Thymus (tissue), 11 donors: ENCODE measurements at regions not wholly inside any gene's neighbourhood (a gene's known extent, or its start where the extent isn't known, plus 50 kb on each side); places are given as distances from the start of the nearest gene placed in this dataset.
"Not testable (repeated sequence)": the region's sequence is repeated elsewhere in the genome, so short reads cannot be mapped to it uniquely, and the experiment has no call there.

ENCODE experiments used
- DNase-seq, 9 donors: peaks; one replicate each; pipeline ENCODE4 v3.0.0-alpha.2; 2013; ENCODE audit warnings: low spot score in 9 of 9, low read depth in 6 of 9, missing footprints in 1 of 9
- H3K27ac ChIP-seq, 2 donors: one replicate each; pipeline ENCODE4 v1.5.1; 2013; ENCODE audit warnings: control low read depth in 1 of 2, low read depth in 1 of 2, low read length in 1 of 2, mild to moderate bottlenecking in 1 of 2, moderate library complexity in 1 of 2
- H3K27me3 ChIP-seq, 2 donors: one replicate each; pipeline ENCODE4 v1.5.1; 2013; ENCODE audit warnings: low read length in 1 of 2; ENCODE audit not compliant: control insufficient read depth in 2 of 2, insufficient read depth in 1 of 2
- H3K36me3 ChIP-seq, 2 donors: one replicate each; pipeline ENCODE4 v1.5.1; 2013; ENCODE audit warnings: low read length in 1 of 2, mild to moderate bottlenecking in 1 of 2, moderate library complexity in 1 of 2; ENCODE audit not compliant: control insufficient read depth in 2 of 2, insufficient read depth in 2 of 2
- H3K4me1 ChIP-seq, 2 donors: one replicate each; pipeline ENCODE4 v1.5.1; 2013; ENCODE audit warnings: low read length in 2 of 2; ENCODE audit not compliant: control insufficient read depth in 2 of 2, insufficient read depth in 2 of 2
- H3K4me3 ChIP-seq, 2 donors: one replicate each; pipeline ENCODE4 v1.5.1; 2013; ENCODE audit warnings: low read length in 2 of 2, control low read depth in 1 of 2, mild to moderate bottlenecking in 1 of 2
- H3K9me3 ChIP-seq, 2 donors: one replicate each; pipeline ENCODE4 v1.5.1; 2013; ENCODE audit warnings: low read length in 1 of 2, mild to moderate bottlenecking in 1 of 2; ENCODE audit not compliant: control insufficient read depth in 2 of 2, insufficient read depth in 1 of 2
- WGBS: extraction: QIAGEN DNeasy Blood & Tissue Kit; methylation state at CpG from one replicate; pipeline ENCODE4 v1.1.7; 2013; 5-methylcytosine and 5-hydroxymethylcytosine counted together
- donor health status: healthy.

- not testable (repeated sequence) for H3K36me3 ChIP-seq, H3K27me3 ChIP-seq, H3K9me3 ChIP-seq, DNase-seq, H3K27ac ChIP-seq, H3K4me3 ChIP-seq, H3K4me1 ChIP-seq
- 50% methylated on average over 3 of the region's 3 CpGs for WGBS
Measured at GRCh38 chr15:30792843-30793242, 110.9 kb upstream of the FAN1 start.

DNA sequence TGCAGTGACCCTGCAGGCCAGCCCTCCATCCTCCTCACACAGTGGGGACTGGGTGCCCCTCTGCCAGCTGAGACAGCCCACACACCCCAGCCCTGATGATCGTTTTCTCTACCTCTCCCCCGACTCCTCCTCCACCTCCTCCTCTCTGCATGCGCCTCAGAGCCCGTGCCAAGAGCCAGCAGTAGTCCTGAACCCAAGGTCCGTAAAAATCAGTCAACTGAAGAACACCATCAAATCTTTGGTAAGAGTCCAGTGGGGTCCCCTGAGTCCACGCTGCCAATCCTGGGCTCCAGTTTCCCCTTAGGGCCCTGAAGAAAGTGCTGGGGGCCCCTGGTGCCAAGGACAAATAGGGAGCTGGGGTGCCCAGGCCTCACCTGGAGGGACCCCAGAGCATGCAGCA, 109.3 kb upstream of the FAN1 start:
- Histone ChIP-seq H3K36me3 (no peaks in the 10 kb centered on the region), H3K27me3 (no peaks in the 10 kb centered on the region), H3K4me3 (no peak overlapping the region), H3K9me3 (no peaks in the 10 kb centered on the region), H3K4me1 (no peaks in the 10 kb centered on the region), H3K27ac (no peak overlapping the region)
- DNase-seq = no peak
- 92% methylated on average over 6 of the region's 6 CpGs for WGBS

GRCh38 chr15:30799565-30799964, 104.2 kb upstream of the FAN1 start:
- DNase-seq = peak in 1 of 9 donors; percentile 10
- H3K36me3 ChIP-seq, H3K4me3 ChIP-seq, H3K27ac ChIP-seq, H3K27me3 ChIP-seq, H3K4me1 ChIP-seq, H3K9me3 ChIP-seq: not testable (repeated sequence)
- 93% methylated on average over 5 of the region's 5 CpGs for WGBS

DNA sequence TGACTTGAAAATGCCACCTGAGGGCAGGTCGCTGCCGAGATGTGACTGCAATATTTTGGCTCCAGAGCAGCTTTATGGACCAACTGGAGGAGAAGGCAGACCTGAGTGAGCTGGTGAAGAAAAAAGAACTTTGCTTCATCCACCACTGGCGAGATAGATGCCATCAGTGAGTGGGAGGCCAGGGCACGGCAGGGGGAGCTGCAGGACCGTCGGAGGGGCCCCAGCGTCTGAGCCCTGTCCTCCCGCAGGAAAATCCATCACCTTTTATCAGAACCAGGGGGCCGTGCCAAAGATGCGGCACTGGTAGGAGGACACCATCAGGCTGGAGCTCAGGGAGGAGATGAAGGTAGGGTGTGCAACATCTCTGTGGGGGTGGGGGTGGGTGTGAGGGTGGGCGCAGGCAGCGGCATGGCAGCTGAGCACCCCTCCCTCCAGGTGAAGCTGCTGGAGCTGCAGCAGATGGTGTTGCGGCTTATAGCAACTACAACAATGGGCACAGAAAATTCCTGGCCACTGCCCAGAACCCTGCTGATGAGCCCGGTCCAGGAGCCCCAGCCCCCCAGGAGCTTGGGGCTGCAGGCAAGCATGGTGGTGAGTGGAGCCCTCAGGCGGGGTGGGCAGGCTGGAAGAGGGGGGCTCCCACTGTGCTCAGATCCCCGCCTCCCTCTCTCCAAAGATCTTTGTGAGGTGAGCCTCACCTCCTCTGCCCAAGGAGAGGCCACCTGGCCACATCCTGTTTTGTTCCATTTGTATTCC, 102.4 kb upstream of the FAN1 start:
- not testable (repeated sequence) for H3K9me3 ChIP-seq, H3K27me3 ChIP-seq, H3K27ac ChIP-seq, H3K4me3 ChIP-seq, H3K36me3 ChIP-seq, H3K4me1 ChIP-seq, DNase-seq
- WGBS = 69% methylated on average over 14 of the region's 16 CpGs

- H3K9me3 ChIP-seq, H3K27me3 ChIP-seq, H3K27ac ChIP-seq, H3K4me1 ChIP-seq, DNase-seq, H3K36me3 ChIP-seq, H3K4me3 ChIP-seq: not testable (repeated sequence)
- 98% methylated on average over 2 of the region's 2 CpGs for WGBS
Measured at GRCh38 chr15:30802001-30802400, 101.7 kb upstream of the FAN1 start.

- DNase-seq, H3K36me3 ChIP-seq, H3K4me3 ChIP-seq, H3K27me3 ChIP-seq, H3K9me3 ChIP-seq, H3K27ac ChIP-seq, H3K4me1 ChIP-seq: not testable (repeated sequence)
- WGBS = 93% methylated on average over 15 of the region's 15 CpGs
Measured at GRCh38 chr15:30803703-30804102, 100.0 kb upstream of the FAN1 start.

- no peaks in the 10 kb centered on the region for H3K27me3 ChIP-seq
- H3K4me1 ChIP-seq = no peaks in the 10 kb centered on the region
- H3K27ac ChIP-seq = no peak overlapping the region
- 94% methylated on average over 19 of the region's 19 CpGs for WGBS
- no peak for DNase-seq
- no peaks in the 10 kb centered on the region for H3K36me3 ChIP-seq
- H3K4me3 ChIP-seq = no peak overlapping the region
- H3K9me3 ChIP-seq = no peaks in the 10 kb centered on the region
Measured at GRCh38 chr15:30816430-30816829, 87.3 kb upstream of the FAN1 start.

DNA sequence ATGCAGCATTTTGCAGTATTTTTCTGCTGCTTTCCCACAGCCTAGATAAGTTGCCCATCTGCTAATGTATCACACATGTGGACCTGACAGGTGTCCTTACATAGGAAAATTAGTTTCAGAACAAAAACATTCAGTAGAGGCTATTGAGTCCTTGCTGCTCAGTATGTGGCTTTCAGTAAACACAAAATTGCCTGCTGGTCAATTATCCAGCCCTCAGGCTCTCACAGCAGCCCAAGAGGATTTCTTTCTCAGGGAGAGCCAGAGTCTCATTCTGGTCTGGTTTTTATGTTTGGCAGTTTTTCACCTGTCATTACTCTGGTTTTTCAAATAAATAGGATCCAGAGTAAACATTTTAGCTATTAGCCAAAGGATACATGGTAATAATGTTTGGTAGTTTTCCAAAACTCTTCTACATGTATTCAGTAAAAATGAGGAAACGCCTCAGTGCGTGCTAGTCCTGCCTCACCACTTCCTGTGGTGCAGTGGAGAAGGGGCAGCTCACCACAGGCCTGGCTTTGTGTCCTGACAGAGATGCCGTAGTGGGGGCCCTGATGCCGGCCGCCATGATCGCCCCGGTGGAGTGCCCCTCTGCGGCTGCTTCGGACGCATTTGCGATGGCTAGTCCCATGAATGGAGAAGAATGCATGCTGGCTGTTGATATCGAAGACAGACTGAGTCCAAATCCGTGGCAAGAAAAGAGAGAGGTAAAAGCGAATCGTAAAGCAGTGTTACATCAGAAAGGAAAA, 80.5 kb upstream of the FAN1 start:
- not testable (repeated sequence) for H3K4me1 ChIP-seq, H3K27me3 ChIP-seq, H3K36me3 ChIP-seq, H3K9me3 ChIP-seq, H3K27ac ChIP-seq
- DNase-seq = peak in 1 of 9 donors; percentile 38
- WGBS = 60% methylated on average over 15 of the region's 15 CpGs
- peak overlapping the region in 1 of 2 donors; percentile 17 for H3K4me3 ChIP-seq

DNA sequence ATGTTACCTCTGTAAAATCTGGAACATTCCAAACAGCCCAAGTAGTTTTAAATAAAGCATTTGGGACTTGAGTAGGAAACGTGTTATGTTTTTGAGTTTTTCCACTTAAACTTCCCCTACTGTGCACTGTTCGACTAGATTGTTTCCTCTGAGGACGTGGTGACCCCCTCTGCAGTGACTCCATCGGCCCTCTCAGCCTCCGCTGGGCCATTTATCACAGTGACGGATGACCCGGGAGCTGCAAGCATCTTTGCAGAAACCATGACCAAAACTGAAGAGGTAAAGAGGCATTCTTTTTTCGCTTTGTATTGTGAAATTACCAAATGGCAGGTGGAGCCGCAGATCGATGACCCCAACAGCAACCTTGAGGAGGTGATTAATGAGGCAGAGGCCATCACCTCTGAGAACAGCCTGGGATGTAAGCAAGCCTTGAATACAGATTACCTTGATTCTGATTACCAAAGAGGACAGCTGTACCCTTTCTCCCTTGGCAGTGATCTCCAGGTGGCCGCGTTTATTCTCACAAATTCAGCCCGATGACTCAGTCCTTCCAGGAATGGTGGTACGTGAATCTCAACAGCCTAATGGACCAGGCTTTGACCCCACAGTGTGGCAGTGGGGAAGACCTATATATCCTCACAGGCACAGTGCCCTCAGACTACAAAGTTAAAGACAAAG, 79.1 kb upstream of the FAN1 start:
- WGBS = 87% methylated on average over 14 of the region's 14 CpGs

More for the DNA sequence above, 79.1 kb upstream of the FAN1 start:
- no peak overlapping the region for H3K27ac ChIP-seq
- H3K4me1 ChIP-seq = no peaks in the 10 kb centered on the region
- no peaks in the 10 kb centered on the region for H3K36me3 ChIP-seq
- H3K9me3 ChIP-seq = no peaks in the 10 kb centered on the region
- no peak for DNase-seq
- no peaks in the 10 kb centered on the region for H3K27me3 ChIP-seq
- no peak overlapping the region for H3K4me3 ChIP-seq
